PC-9 (cell line): ENCODE measurements at regions not wholly inside any gene's neighbourhood (a gene's known extent, or its start where the extent isn't known, plus 50 kb on each side); places are given as distances from the start of the nearest gene placed in this dataset.

Experiments used
- BruUV-seq: library from RNA; stranded (reverse); fragments of 400-500 nt; replicated peaks from 2 replicates; lab custom pipeline; 2021; lab: Mats Ljungman, UMichigan
- CTCF ChIA-PET: fragments of 300-600 bp; sonication (Branson Sonifier 250); formaldehyde crosslinking; loops from one replicate; lab custom pipeline; 2022; ENCODE audit warnings: antibody characterized with exemption; lab: Charles Lee
- POLR2A ChIA-PET: fragments of 300-600 bp; sonication (Branson Sonifier 250); formaldehyde crosslinking; loops from one replicate; lab custom pipeline; 2022; ENCODE audit warnings: antibody characterized with exemption; ENCODE audit not compliant: unreplicated experiment; lab: Charles Lee
- DNase-seq, 2 experiments: peaks; one replicate each; pipeline versions ENCODE4 v3.0.0 to v3.0.0-alpha.2; 2015 to 2022; ENCODE audit warnings: mixed read lengths in 1 of 2
- H2AFZ ChIP-seq: fragments of 200-600 bp; sonication (generic); 2 replicates; pipeline ENCODE4 v1.8.1; 2017; ENCODE audit warnings: antibody characterized with exemption
- H3F3A ChIP-seq: fragments of 200-600 bp; sonication (generic); 2 replicates; pipeline ENCODE4 v1.8.1; 2017; ENCODE audit warnings: antibody characterized with exemption, mild to moderate bottlenecking, low read depth; ENCODE audit not compliant: insufficient read depth
- H3K27ac ChIP-seq: fragments of 200-600 bp; sonication (generic); 2 replicates; pipeline ENCODE4 v1.6.1; 2016; ENCODE audit warnings: mixed run types
- H3K27me3 ChIP-seq: fragments of 200-600 bp; sonication (generic); 2 replicates; pipeline ENCODE4 v1.6.1; 2016; ENCODE audit warnings: low read depth, mixed run types; ENCODE audit not compliant: insufficient read depth
- H3K36me3 ChIP-seq: fragments of 200-600 bp; sonication (generic); 2 replicates; pipeline ENCODE4 v1.6.1; 2016; ENCODE audit warnings: low read depth, mixed run types
- H3K4me1 ChIP-seq: fragments of 200-600 bp; sonication (generic); replicated peaks from 2 replicates; pipeline ENCODE4 v1.6.1; 2016; ENCODE audit warnings: mixed run types; ENCODE audit not compliant: insufficient read depth
- H3K4me2 ChIP-seq: fragments of 200-600 bp; sonication (generic); 2 replicates; pipeline ENCODE4 v1.6.1; 2017; ENCODE audit warnings: mixed run types
- H3K4me3 ChIP-seq: fragments of 200-600 bp; sonication (generic); 2 replicates; pipeline ENCODE4 v1.6.1; 2016; ENCODE audit warnings: mixed run types
- H3K79me2 ChIP-seq: fragments of 200-600 bp; sonication (generic); 2 replicates; pipeline ENCODE4 v1.6.1; 2017; ENCODE audit warnings: low read depth, mixed run types
- H3K9me2 ChIP-seq: fragments of 200-600 bp; sonication (generic); 2 replicates; pipeline ENCODE4 v1.8.1; 2017; ENCODE audit warnings: mild to moderate bottlenecking; ENCODE audit not compliant: insufficient read depth
- H3K9me3 ChIP-seq: fragments of 200-600 bp; sonication (generic); 2 replicates; pipeline ENCODE4 v1.8.1; 2016; ENCODE audit warnings: low read depth; ENCODE audit not compliant: insufficient read depth
- H4K20me1 ChIP-seq: fragments of 200-600 bp; sonication (generic); 2 replicates; pipeline ENCODE4 v1.8.1; 2017; ENCODE audit not compliant: insufficient read depth
- EZH2 ChIP-seq: fragments of 200-600 bp; sonication (generic); IDR thresholded peaks from 2 replicates; pipeline ENCODE4 v1.8.0; 2017; ENCODE audit warnings: antibody characterized with exemption, low read depth
- intact Hi-C: fragments of 100-400 bp; cut with micrococcal nuclease; formaldehyde crosslinking; loops from one replicate; pipeline ENCODE4 v1.10.0; 2022; ENCODE audit not compliant: unreplicated experiment
- TF ChIP-seq, protein P1 (sequence below): fragments of 200-600 bp; sonication (generic); conservative IDR thresholded peaks from 2 replicates; pipeline ENCODE4 v1.6.1; 2017; ENCODE audit warnings: mixed run types, antibody characterized with exemption, mild to moderate bottlenecking, moderate library complexity

DNA sequence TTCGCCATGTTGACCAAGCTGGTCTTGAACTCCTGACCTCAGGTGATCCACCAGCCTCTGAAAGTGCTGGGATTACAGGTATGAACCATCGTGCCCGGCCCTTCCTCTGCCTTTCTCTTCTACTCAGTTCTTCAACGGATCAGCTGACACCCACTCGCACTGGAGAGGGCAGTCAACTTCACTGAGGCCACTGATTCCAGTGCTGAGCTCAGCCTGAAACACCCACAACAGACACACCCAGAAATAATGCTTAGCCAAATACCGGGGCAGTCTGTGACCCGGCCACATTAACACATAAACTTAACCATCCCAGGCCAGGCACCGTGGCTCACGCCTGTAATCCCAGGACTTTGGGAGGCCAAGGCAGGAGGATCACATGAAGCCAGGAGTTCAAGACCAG lies 119.3 kb upstream of the CHST15 start:
- H3F3A ChIP-seq = no peaks in the 10 kb centered on the region
- H3K36me3 ChIP-seq = no peaks in the 10 kb centered on the region
- intact Hi-C loops = no loop called here
- H2AFZ ChIP-seq = no peak overlapping the region
- ChIA-PET CTCF (no interaction called here), POLR2A (no interaction called here)
- no peaks in the 10 kb centered on the region for H4K20me1 ChIP-seq
- BruUV-seq = no TSS peak
- no peaks in the 10 kb centered on the region for H3K79me2 ChIP-seq
- no peaks in the 10 kb centered on the region for H3K9me3 ChIP-seq
- DNase-seq = no peak
- TF ChIP-seq EZH2 = no peak
- TF ChIP-seq, protein P1, sequence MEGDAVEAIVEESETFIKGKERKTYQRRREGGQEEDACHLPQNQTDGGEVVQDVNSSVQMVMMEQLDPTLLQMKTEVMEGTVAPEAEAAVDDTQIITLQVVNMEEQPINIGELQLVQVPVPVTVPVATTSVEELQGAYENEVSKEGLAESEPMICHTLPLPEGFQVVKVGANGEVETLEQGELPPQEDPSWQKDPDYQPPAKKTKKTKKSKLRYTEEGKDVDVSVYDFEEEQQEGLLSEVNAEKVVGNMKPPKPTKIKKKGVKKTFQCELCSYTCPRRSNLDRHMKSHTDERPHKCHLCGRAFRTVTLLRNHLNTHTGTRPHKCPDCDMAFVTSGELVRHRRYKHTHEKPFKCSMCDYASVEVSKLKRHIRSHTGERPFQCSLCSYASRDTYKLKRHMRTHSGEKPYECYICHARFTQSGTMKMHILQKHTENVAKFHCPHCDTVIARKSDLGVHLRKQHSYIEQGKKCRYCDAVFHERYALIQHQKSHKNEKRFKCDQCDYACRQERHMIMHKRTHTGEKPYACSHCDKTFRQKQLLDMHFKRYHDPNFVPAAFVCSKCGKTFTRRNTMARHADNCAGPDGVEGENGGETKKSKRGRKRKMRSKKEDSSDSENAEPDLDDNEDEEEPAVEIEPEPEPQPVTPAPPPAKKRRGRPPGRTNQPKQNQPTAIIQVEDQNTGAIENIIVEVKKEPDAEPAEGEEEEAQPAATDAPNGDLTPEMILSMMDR = no peak
- H3K4me3 ChIP-seq = no peak overlapping the region
- peaks cover 8% of the 10 kb centered on the region for H3K4me1 ChIP-seq
- no peak overlapping the region for H3K27ac ChIP-seq
- H3K27me3 ChIP-seq = no peaks in the 10 kb centered on the region
- no peaks in the 10 kb centered on the region for H3K9me2 ChIP-seq
- no peak overlapping the region for H3K4me2 ChIP-seq

DNA sequence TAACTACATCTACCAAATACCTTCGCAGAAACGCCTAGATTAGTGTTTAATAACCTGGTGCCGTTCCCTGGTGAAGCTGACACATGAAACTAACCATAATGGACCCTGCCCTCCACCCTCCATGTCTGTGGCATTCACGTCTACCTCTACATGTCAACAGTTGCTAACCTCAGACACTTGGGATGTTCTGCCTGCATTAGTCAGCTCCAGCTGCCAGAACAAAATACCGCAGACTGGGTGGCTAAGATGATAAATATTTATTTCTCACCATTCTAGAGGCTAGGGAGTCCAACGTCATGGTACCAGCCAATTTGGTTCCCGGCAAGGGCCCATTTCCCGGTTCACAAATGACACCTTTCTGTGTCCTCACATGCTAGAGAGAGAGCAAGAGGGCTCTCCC lies 118.5 kb upstream of the CHST15 start:
- BruUV-seq = no TSS peak
- Histone ChIP-seq H3K4me3 (no peak overlapping the region), H3K27me3 (no peaks in the 10 kb centered on the region), H3K4me2 (no peak overlapping the region), H3K27ac (no peak overlapping the region), H4K20me1 (no peaks in the 10 kb centered on the region), H3K79me2 (no peaks in the 10 kb centered on the region), H3K9me2 (no peaks in the 10 kb centered on the region), H2AFZ (no peak overlapping the region), H3K4me1 (peaks cover 8% of the 10 kb centered on the region), H3F3A (no peaks in the 10 kb centered on the region), H3K9me3 (no peaks in the 10 kb centered on the region), H3K36me3 (no peaks in the 10 kb centered on the region)
- DNase-seq = no peak
- intact Hi-C loops = no loop called here
- POLR2A ChIA-PET = no interaction called here
- no peak for TF ChIP-seq EZH2
- TF ChIP-seq, protein P1 = no peak
- CTCF ChIA-PET = no interaction called here

DNA sequence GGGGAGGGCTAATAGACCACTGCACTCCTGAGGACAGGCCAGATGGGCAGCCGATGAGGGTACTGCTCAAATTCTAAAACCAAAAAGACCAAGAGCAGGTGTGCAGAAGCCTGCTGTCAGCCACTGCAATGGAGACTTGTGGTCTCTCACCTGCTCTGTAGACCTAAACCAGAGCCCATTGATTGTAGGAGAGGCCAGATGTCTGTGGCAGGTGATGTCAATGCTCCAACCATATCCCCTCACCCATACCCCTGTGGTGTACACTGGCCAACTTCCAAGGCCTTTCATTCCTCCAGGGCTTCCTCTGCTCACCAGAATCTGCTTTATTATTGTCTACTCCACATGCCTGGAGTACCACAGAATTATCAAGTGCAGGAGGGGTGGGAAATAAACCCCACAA lies 116.9 kb upstream of the CHST15 start:
- Histone ChIP-seq H3K9me2 (no peaks in the 10 kb centered on the region), H3K27me3 (no peaks in the 10 kb centered on the region), H2AFZ (no peak overlapping the region), H3K9me3 (no peaks in the 10 kb centered on the region), H3F3A (no peaks in the 10 kb centered on the region), H3K27ac (no peak overlapping the region), H3K4me1 (peaks cover 8% of the 10 kb centered on the region), H3K4me3 (no peak overlapping the region), H3K36me3 (no peaks in the 10 kb centered on the region), H3K4me2 (no peak overlapping the region), H3K79me2 (no peaks in the 10 kb centered on the region), H4K20me1 (no peaks in the 10 kb centered on the region)
- ChIA-PET POLR2A (no interaction called here), CTCF (no interaction called here)
- TF ChIP-seq EZH2 = no peak
- TF ChIP-seq, protein P1 = no peak
- intact Hi-C loops = no loop called here
- DNase-seq = no peak
- no TSS peak for BruUV-seq
